ENCODE measurements at regions not wholly inside any gene's neighbourhood (a gene's known extent, or its start where the extent isn't known, plus 50 kb on each side); places are given as distances from the start of the nearest gene placed in this dataset.
"Not testable (repeated sequence)": the region's sequence is repeated elsewhere in the genome, so short reads cannot be mapped to it uniquely, and the experiment has no call there.

GRCh38 chr4:131742536-131743205 lies 1406.4 kb upstream of the PCDH10 start:
- TF ChIP-seq CTCF, POLR2A (IDR thresholded peaks at IDR 0.05): not testable (repeated sequence)
